ENCODE measurements at regions not wholly inside any gene's neighbourhood (a gene's known extent, or its start where the extent isn't known, plus 50 kb on each side); places are given as distances from the start of the nearest gene placed in this dataset.

GRCh38 chr4:18626366-18626765 is 604.8 kb upstream of the LCORL start:
- Histone ChIP-seq H3K4me1 (ENCODE audit: control insufficient read depth, insufficient read depth, low read length) (no peaks in the 10 kb centered on the region), H3K4me3 (ENCODE audit: low read depth in 2 of 2, low read length in 2 of 2) (no peak overlapping the region), H3K27ac (ENCODE audit: low read length) (no peak overlapping the region), H3K27me3 (ENCODE audit: control insufficient read depth, insufficient read depth, low read length) (no peaks in the 10 kb centered on the region), H3K9me3 (ENCODE audit: control insufficient read depth, insufficient read depth, low read depth, low read length) (no peaks in the 10 kb centered on the region), H3K36me3 (ENCODE audit: control insufficient read depth, insufficient read depth, low read length) (no peaks in the 10 kb centered on the region)
- ChIA-PET POLR2A (no interaction called here), CTCF (no interaction called here)
- no peak for TF ChIP-seq POLR2AphosphoS5 (IDR thresholded peaks at IDR 0.05; ENCODE audit: low read depth, low read length)
- no peak for TF ChIP-seq TCF7L2 (IDR thresholded peaks at IDR 0.05; ENCODE audit: low read depth, low read length)
- TF ChIP-seq REST (IDR thresholded peaks at IDR 0.05; ENCODE audit: insufficient read depth in 1 of 2, low read depth in 2 of 2, low read length in 1 of 2), result no peak
- no peak for TF ChIP-seq SIN3A (IDR thresholded peaks at IDR 0.05; ENCODE audit: borderline replicate concordance, insufficient read depth, low read depth, low read length)
- no peak for TF ChIP-seq CTCF (IDR thresholded peaks at IDR 0.05)
- intact Hi-C loops (cut with micrococcal nuclease; ENCODE audit: unreplicated experiment) (no loop called here), in situ Hi-C loops (cut with HindIII; ENCODE audit: low pct_unique_long_range_greater_than_20kb, low sequenced_read_pairs) (no loop called here)
- BruUV-seq (replicated peaks), result no TSS peak
- DNase-seq (ENCODE audit: low read depth, low spot score) (no peak), ATAC-seq (no peak)

- H3K36me3 ChIP-seq (ENCODE audit: control insufficient read depth, insufficient read depth, low read length), result no peaks in the 10 kb centered on the region
- ChIA-PET POLR2A (no interaction called here), CTCF (no interaction called here)
- in situ Hi-C loops (cut with HindIII; ENCODE audit: low pct_unique_long_range_greater_than_20kb, low sequenced_read_pairs) (no loop called here), intact Hi-C loops (cut with micrococcal nuclease; ENCODE audit: unreplicated experiment) (no loop called here)
- no peaks in the 10 kb centered on the region for H3K9me3 ChIP-seq (ENCODE audit: control insufficient read depth, insufficient read depth, low read depth, low read length)
- no TSS peak for BruUV-seq (replicated peaks)
- H3K27ac ChIP-seq (ENCODE audit: low read length), result no peak overlapping the region
- no peak for TF ChIP-seq CTCF (IDR thresholded peaks at IDR 0.05)
- TF ChIP-seq POLR2AphosphoS5 (IDR thresholded peaks at IDR 0.05; ENCODE audit: low read depth, low read length), result no peak
- TF ChIP-seq REST (IDR thresholded peaks at IDR 0.05; ENCODE audit: insufficient read depth in 1 of 2, low read depth in 2 of 2, low read length in 1 of 2), result no peak
- TF ChIP-seq TCF7L2 (IDR thresholded peaks at IDR 0.05; ENCODE audit: low read depth, low read length), result no peak
- TF ChIP-seq SIN3A (IDR thresholded peaks at IDR 0.05; ENCODE audit: borderline replicate concordance, insufficient read depth, low read depth, low read length), result no peak
- ATAC-seq (no peak), DNase-seq (ENCODE audit: low read depth, low spot score) (no peak)
- H3K4me3 ChIP-seq (ENCODE audit: low read depth in 2 of 2, low read length in 2 of 2), result no peak overlapping the region
- no peaks in the 10 kb centered on the region for H3K27me3 ChIP-seq (ENCODE audit: control insufficient read depth, insufficient read depth, low read length)
- no peaks in the 10 kb centered on the region for H3K4me1 ChIP-seq (ENCODE audit: control insufficient read depth, insufficient read depth, low read length)
Observed at GRCh38 chr4:18621186-18621585, 599.6 kb upstream of the LCORL start.

Data from Panc1 (cell line).